ENCODE measurements at regions not wholly inside any gene's neighbourhood (a gene's known extent, or its start where the extent isn't known, plus 50 kb on each side); places are given as distances from the start of the nearest gene placed in this dataset.

GRCh38 chr2:22832196-22832595 lies 552.8 kb upstream of the KLHL29 start:
- H3K9me3 ChIP-seq = no peaks in the 10 kb centered on the region
- no peak overlapping the region for H3K27ac ChIP-seq
- TF ChIP-seq, protein P1, sequence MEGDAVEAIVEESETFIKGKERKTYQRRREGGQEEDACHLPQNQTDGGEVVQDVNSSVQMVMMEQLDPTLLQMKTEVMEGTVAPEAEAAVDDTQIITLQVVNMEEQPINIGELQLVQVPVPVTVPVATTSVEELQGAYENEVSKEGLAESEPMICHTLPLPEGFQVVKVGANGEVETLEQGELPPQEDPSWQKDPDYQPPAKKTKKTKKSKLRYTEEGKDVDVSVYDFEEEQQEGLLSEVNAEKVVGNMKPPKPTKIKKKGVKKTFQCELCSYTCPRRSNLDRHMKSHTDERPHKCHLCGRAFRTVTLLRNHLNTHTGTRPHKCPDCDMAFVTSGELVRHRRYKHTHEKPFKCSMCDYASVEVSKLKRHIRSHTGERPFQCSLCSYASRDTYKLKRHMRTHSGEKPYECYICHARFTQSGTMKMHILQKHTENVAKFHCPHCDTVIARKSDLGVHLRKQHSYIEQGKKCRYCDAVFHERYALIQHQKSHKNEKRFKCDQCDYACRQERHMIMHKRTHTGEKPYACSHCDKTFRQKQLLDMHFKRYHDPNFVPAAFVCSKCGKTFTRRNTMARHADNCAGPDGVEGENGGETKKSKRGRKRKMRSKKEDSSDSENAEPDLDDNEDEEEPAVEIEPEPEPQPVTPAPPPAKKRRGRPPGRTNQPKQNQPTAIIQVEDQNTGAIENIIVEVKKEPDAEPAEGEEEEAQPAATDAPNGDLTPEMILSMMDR (IDR thresholded peaks at IDR 0.05) = no peak
- intact Hi-C loops (cut with DNase I) = no loop called here
- no peak overlapping the region for H3K4me3 ChIP-seq
- H3K4me1 ChIP-seq = no peaks in the 10 kb centered on the region
- ATAC-seq = no peak
- H3K27me3 ChIP-seq (ENCODE audit: insufficient read depth in 3 of 3, low read length in 2 of 3) = no peaks in the 10 kb centered on the region
- WGBS, 3 donors = 30 to 47% (median 36%) methylated on average over 2 of the region's 2 CpGs
- no peak for DNase-seq
- no peaks in the 10 kb centered on the region for H3K36me3 ChIP-seq (ENCODE audit: insufficient read depth in 1 of 2, low read depth in 1 of 2)

DNA sequence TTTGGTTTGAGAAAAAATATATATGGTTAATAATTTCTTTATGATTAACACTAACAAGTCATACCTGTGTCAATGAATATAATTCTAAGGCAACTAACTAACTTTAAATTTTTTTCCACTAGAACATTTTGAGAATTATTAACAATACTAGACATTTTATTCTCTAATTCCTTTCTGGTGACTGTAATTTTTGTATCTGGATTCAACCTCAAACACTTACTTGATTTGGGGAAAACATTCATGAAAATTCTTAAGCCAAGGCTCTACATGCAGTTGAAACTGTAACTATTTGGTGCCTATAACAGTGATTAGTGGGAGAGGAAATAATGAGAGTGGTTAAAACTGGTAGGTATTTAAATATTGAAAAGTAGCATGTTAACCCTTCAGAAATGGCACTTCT lies 546.5 kb upstream of the KLHL29 start:
- H3K27me3 ChIP-seq (ENCODE audit: insufficient read depth in 3 of 3, low read length in 2 of 3) = no peaks in the 10 kb centered on the region
- H3K27ac ChIP-seq = no peak overlapping the region
- no peak overlapping the region for H3K4me3 ChIP-seq
- no peaks in the 10 kb centered on the region for H3K36me3 ChIP-seq (ENCODE audit: insufficient read depth in 1 of 2, low read depth in 1 of 2)
- no peaks in the 10 kb centered on the region for H3K4me1 ChIP-seq
- intact Hi-C loops (cut with DNase I) = no loop called here
- DNase-seq (no peak), ATAC-seq (no peak)
- no peaks in the 10 kb centered on the region for H3K9me3 ChIP-seq
- TF ChIP-seq, protein P1 (IDR thresholded peaks at IDR 0.05) = no peak

DNA sequence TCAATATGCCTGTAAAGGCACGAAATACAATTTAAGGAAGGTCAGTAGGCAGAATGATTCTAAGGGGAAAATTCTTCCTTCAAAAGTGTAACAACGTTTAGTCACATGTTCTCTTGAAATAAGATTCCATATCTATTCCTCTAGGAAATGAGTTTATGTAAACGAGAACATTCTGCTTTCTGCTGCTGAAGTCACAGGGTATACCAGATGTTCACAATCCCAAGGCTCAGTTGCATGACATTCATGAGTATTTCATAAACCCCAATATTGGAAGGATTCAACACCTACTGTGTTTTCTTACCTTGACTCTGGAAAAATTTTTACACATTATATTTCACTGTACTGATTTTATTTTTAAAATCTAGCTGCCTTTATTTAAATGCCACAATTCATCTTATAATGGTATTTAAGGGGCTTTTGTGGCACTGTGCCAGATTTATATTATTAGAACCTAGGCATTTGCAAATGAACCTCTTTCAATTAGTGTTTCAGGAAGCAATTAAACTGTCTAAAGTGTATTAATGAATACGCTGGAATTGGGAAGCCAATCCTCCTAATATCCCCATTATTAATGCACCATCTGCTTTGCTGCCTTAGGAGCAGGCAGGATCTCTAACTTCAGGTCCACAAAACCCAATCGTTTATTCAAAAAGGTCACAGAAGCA lies 542.6 kb upstream of the KLHL29 start:
- Histone ChIP-seq H3K36me3 (ENCODE audit: insufficient read depth in 1 of 2, low read depth in 1 of 2) (no peaks in the 10 kb centered on the region), H3K4me3 (no peak overlapping the region), H3K9me3 (no peaks in the 10 kb centered on the region), H3K27me3 (ENCODE audit: insufficient read depth in 3 of 3, low read length in 2 of 3) (peaks cover 0 to 2% (median 0%) of the 10 kb centered on the region in 3 donors), H3K4me1 (no peaks in the 10 kb centered on the region), H3K27ac (no peak overlapping the region)
- 57 to 59% (median 57%) methylated on average over 5 of the region's 5 CpGs for WGBS, 3 donors
- intact Hi-C loops (cut with DNase I) = no loop called here
- TF ChIP-seq, protein P1 (IDR thresholded peaks at IDR 0.05) = no peak
- ATAC-seq (no peak), DNase-seq (no peak)

- Histone ChIP-seq H3K36me3 (ENCODE audit: insufficient read depth in 1 of 2, low read depth in 1 of 2) (no peaks in the 10 kb centered on the region), H3K4me3 (no peak overlapping the region), H3K4me1 (no peaks in the 10 kb centered on the region), H3K27ac (no peak overlapping the region), H3K9me3 (no peaks in the 10 kb centered on the region), H3K27me3 (ENCODE audit: insufficient read depth in 3 of 3, low read length in 2 of 3) (peaks cover 0 to 2% (median 0%) of the 10 kb centered on the region in 3 donors)
- intact Hi-C loops (cut with DNase I) = no loop called here
- no peak for DNase-seq
- TF ChIP-seq, protein P1 (IDR thresholded peaks at IDR 0.05) = no peak
- WGBS, 3 donors = 21 to 27% (median 23%) methylated on average over 1 of the region's 1 CpG
- no peak for ATAC-seq
These were observed 541.0 kb upstream of the KLHL29 start for GRCh38 chr2:22843919-22844537.

DNA sequence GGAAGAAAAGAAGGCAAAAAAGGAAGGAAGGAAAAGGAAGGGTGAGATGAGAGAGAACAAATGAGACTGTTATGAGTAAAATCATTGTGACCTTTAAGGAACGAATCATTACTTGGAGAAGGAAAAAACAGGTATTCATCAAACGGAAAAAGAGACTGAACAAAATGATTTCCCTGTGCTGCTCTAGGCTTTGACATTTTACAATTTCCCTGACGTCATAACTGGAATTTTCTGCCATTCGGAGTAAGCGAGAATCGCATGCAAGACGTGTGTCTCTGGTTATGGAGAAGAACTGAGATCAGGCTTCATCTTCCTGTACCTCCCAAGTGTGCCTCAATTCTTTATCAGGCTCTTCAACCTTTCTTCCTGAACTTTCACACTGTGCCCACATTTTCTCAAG lies 534.7 kb upstream of the KLHL29 start:
- Histone ChIP-seq H3K4me1 (no peaks in the 10 kb centered on the region), H3K9me3 (no peaks in the 10 kb centered on the region), H3K27ac (no peak overlapping the region), H3K27me3 (ENCODE audit: insufficient read depth in 3 of 3, low read length in 2 of 3) (no peaks in the 10 kb centered on the region), H3K4me3 (no peak overlapping the region), H3K36me3 (ENCODE audit: insufficient read depth in 1 of 2, low read depth in 1 of 2) (no peaks in the 10 kb centered on the region)
- WGBS, 3 donors = 90 to 92% (median 91%) methylated on average over 7 of the region's 7 CpGs
- TF ChIP-seq, protein P1 (IDR thresholded peaks at IDR 0.05) = no peak
- no peak for DNase-seq
- ATAC-seq = no peak
- intact Hi-C loops (cut with DNase I) = no loop called here

Measured in psoas muscle (tissue), 7 donors.